Fibroblast of mammary gland (primary cell): ENCODE measurements at regions not wholly inside any gene's neighbourhood (a gene's known extent, or its start where the extent isn't known, plus 50 kb on each side); places are given as distances from the start of the nearest gene placed in this dataset.

ENCODE experiments used
- DNase-seq: peaks from one replicate; pipeline ENCODE4 v3.0.0-alpha.2; 2010; ENCODE audit warnings: low read depth
- H3K4me3 ChIP-seq: 2 replicates; pipeline ENCODE4 v1.5.1; 2011; ENCODE audit warnings: low read depth, mild to moderate bottlenecking, low read length, moderate library complexity; ENCODE audit not compliant: control insufficient read depth
- TF ChIP-seq, protein P1 (sequence below): conservative IDR thresholded peaks from 2 replicates; pipeline ENCODE4 v1.5.1; 2011; ENCODE audit warnings: low read depth, low read length, inconsistent platforms; ENCODE audit not compliant: control insufficient read depth, insufficient read depth

- no peak overlapping the region for H3K4me3 ChIP-seq
- TF ChIP-seq, protein P1, sequence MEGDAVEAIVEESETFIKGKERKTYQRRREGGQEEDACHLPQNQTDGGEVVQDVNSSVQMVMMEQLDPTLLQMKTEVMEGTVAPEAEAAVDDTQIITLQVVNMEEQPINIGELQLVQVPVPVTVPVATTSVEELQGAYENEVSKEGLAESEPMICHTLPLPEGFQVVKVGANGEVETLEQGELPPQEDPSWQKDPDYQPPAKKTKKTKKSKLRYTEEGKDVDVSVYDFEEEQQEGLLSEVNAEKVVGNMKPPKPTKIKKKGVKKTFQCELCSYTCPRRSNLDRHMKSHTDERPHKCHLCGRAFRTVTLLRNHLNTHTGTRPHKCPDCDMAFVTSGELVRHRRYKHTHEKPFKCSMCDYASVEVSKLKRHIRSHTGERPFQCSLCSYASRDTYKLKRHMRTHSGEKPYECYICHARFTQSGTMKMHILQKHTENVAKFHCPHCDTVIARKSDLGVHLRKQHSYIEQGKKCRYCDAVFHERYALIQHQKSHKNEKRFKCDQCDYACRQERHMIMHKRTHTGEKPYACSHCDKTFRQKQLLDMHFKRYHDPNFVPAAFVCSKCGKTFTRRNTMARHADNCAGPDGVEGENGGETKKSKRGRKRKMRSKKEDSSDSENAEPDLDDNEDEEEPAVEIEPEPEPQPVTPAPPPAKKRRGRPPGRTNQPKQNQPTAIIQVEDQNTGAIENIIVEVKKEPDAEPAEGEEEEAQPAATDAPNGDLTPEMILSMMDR: no peak
- DNase-seq: no peak
Measured at GRCh38 chr1:48062353-48062752, 65.2 kb upstream of the TRABD2B start.

DNA sequence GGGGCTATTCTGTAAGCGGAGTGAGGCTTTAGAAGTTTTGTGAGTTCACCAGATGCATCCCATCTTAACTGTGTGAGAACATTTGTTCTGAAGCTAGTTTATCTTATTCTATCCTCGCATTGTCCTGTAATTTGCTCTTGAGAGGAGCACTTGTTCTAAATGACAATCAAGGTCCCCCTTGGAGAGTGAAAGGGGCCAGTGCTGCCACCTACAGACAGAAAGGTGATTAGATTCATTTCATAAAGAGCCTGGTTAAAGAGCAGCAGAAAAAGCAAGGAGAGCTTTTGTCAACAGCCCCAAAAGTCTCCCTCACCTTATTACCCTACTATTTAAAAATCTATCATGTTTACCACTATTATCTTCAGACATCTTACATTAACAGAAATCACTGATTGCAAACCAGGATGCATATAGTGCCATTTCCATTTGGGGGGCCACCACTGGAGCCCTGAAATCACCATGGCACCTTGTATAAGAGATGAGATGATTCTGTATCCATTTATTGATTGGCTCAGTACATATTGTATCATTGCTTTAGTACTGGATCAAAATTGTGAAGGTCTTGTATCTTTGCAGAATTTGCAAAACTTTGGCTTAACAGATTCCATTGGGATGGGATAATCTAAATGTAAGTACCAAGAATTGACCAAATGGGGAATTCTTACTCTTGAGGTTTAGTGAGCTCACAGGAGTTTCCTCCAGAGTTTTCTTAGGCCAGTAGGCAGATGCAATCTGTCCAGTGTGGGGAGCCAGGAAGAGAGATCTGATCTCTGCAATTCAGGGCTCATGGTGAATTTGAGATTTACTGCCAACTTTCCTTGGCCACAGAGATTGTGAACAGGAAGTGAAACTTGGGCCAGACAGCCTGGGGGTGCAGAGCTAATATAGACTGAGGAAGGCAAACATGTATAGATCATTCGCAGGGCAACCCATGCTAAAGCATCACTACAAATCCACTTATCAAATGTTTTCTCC lies 64.3 kb upstream of the TRABD2B start:
- no peak overlapping the region for H3K4me3 ChIP-seq
- TF ChIP-seq, protein P1: peak; percentile 73
- DNase-seq: peak; percentile 67

- DNase-seq: no peak
- TF ChIP-seq, protein P1: no peak
- H3K4me3 ChIP-seq: no peak overlapping the region
Measured at GRCh38 chr1:48059289-48059688, 62.1 kb upstream of the TRABD2B start.

DNA sequence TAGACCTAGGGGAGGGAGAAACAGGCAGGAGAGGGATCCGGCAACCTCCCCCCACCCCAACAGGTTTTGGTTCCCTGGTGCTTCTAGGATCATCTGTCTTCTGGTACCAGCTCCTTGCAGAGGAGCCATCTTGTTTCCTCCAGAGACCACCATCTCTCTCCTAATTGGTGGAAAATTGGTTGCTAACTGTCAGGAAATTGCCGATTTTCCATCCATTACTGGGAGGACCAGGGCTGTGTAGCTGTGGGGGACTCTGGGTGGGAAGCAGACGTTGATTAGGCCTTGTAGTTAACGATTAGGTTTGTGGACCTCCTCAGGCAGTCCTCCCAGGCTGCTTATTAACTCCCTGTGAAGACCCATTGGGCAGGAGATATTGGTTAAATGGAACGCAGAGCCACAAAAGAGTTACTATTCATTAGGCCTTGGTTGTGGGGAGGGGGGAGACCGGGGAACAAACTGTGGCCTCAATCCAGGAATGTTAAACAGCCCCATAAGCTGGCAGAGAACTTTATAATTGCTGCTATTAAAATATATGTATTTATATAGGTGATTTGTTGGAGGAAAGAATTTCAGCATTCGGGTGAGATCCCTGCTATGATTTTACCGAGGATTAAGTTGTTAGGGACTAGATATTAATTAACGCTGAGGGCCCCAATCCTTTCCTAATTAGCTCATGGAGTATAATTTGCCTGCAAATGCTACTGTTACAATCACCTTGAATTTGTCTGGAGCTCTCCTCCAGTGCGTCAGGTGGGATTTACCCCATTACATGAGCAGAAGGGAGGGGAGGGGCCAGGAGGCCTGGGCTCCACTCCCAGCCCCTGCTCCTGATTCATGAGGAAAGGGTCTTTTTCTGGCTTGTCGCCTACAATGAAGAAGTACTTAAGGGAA lies 61.2 kb upstream of the TRABD2B start:
- TF ChIP-seq, protein P1: no peak
- no peak for DNase-seq
- no peak overlapping the region for H3K4me3 ChIP-seq

DNA sequence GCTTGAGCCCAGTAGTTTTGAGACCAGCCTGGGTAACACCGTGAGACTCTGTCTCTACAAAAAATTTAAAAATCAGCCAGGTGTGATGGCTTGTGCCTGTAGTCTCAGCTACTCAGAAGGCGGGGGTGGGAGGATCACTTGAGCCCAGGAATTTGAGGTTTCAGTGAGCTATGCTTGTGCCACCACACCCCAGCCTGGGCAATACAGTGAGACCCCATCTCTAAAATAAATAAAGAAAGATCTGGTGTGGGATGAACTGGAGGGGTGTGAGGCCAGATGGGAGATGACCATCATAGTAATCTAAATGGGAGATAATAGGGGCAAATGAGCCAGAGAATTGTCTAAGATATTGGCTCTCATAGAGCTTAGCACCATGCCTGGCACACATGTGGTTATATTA lies 60.1 kb upstream of the TRABD2B start:
- H3K4me3 ChIP-seq: no peak overlapping the region
- TF ChIP-seq, protein P1: no peak
- DNase-seq: no peak

DNA sequence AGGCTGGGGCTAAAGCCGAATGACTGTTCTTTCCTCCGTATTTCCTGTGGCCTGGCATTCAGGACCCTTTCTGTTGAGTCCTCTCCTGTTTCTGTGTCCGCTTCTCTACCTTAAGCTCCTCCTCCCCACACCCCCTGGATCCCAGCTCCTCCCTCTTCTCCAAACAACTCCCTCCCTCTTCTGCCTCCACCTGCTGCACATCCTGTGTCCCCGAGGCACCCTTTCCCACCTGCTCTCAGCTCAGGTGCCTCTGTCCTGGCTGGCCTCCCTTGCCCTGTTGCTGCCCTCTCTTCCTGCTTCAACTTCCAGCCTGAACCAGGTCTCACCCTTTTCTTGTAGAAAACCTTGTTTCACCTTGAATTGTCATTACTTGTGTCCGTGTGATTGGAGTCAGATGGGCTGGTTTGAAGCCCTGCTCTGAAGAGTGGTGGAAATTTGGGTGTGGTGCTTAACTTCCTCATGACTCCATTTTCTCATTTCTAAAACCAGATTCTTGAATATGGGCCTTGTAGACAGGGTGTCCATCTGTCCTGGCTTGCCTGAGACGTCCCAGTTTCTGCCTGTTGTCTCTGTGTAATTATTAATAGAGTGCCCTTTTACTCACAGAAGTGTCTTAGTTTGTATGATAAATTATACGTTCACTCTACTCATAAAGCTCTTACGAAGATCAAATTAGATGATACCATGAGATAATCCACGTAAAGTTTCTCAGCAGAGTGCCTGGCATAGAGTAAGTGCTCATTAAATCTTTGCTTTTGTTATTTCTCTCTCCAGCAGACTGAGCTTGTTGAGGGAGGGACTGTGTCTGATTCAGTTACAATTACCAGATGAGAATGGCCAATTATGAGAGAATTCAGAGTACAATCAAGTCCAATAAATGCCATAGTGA lies 58.9 kb upstream of the TRABD2B start:
- H3K4me3 ChIP-seq: no peak overlapping the region
- TF ChIP-seq, protein P1: no peak
- DNase-seq: no peak
